22Rv1 (cell line): ENCODE measurements at regions not wholly inside any gene's neighbourhood (a gene's known extent, or its start where the extent isn't known, plus 50 kb on each side); places are given as distances from the start of the nearest gene placed in this dataset.
"Not testable (repeated sequence)": the region's sequence is repeated elsewhere in the genome, so short reads cannot be mapped to it uniquely, and the experiment has no call there.

Experiments
- H3K27ac ChIP-seq: fragments of 450-650 bp; 2 replicates; pipeline ENCODE4 v1.5.1; 2017
- ZFX ChIP-seq: fragments of 450-650 bp; IDR thresholded peaks from 2 replicates; pipeline ENCODE4 v1.6.1; 2017; ENCODE audit warnings: antibody characterized with exemption, borderline replicate concordance
- TF ChIP-seq, protein P1 (sequence below): fragments of 450-650 bp; IDR thresholded peaks from 2 replicates; pipeline ENCODE4 v1.5.1; 2017; ENCODE audit warnings: mild to moderate bottlenecking

DNA sequence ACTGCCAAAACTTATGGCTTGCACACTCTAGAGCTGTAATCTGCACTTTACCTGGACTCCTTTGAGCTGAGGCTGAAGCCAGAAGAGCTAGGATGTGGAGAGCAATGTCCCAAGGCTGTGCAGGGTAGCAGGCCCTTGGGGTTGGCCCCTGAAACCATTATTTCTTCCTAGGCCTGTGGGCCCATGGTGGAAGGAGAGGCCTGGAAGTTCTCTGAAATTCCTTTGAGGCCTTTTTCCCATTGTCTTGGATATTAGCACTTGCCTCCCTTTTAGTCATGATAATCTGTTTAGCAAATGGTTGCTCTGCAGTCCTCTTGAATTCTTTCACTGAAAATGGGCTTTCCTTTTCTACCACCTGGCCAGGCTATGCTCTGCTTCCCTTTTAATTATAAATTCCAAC is 102.0 kb upstream of the SGO1 start:
- TF ChIP-seq, protein P1, sequence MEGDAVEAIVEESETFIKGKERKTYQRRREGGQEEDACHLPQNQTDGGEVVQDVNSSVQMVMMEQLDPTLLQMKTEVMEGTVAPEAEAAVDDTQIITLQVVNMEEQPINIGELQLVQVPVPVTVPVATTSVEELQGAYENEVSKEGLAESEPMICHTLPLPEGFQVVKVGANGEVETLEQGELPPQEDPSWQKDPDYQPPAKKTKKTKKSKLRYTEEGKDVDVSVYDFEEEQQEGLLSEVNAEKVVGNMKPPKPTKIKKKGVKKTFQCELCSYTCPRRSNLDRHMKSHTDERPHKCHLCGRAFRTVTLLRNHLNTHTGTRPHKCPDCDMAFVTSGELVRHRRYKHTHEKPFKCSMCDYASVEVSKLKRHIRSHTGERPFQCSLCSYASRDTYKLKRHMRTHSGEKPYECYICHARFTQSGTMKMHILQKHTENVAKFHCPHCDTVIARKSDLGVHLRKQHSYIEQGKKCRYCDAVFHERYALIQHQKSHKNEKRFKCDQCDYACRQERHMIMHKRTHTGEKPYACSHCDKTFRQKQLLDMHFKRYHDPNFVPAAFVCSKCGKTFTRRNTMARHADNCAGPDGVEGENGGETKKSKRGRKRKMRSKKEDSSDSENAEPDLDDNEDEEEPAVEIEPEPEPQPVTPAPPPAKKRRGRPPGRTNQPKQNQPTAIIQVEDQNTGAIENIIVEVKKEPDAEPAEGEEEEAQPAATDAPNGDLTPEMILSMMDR: no peak
- TF ChIP-seq ZFX: no peak
- no peak overlapping the region for H3K27ac ChIP-seq

DNA sequence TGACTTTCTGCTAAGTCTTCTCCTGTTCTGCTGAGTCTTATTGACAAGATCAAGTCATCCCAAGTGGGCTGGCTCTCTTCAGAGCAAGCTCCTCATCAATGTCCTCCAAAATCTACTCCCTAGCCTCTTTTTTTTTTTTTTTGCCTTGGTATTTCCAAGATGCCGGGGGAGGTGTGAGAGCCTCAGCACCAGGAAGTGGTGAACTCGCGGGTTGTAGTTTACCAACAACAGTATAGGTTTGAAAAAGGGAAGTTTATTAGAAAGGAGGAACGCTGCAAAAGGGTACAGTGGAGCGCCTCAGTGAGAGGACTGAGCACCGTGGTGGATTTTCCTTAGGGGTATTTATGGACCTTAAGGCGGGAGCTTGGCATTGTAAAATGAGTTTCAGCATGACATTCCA is 94.3 kb upstream of the SGO1 start:
- TF ChIP-seq, protein P1: no peak
- no peak for TF ChIP-seq ZFX
- no peak overlapping the region for H3K27ac ChIP-seq

DNA sequence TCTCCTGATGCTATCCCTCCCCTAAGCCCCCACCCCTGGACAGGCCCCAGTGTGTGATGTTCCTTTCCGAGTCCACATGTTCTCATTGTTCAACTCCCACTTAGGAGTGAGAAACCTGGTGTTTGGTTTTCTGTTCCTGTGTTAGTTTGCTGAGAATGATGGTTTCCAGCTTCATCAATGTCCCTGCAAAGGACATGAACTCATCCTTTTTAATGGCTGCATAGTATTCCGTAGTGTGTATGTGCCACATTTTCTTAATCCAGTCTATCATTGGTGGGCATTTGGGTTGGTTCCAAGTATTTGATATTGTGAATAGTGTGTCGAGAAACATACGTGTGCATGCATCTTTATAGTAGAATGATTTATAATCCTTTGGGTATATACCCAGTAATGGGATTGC is 80.0 kb upstream of the SGO1 start:
- H3K27ac ChIP-seq: not testable (repeated sequence)

DNA sequence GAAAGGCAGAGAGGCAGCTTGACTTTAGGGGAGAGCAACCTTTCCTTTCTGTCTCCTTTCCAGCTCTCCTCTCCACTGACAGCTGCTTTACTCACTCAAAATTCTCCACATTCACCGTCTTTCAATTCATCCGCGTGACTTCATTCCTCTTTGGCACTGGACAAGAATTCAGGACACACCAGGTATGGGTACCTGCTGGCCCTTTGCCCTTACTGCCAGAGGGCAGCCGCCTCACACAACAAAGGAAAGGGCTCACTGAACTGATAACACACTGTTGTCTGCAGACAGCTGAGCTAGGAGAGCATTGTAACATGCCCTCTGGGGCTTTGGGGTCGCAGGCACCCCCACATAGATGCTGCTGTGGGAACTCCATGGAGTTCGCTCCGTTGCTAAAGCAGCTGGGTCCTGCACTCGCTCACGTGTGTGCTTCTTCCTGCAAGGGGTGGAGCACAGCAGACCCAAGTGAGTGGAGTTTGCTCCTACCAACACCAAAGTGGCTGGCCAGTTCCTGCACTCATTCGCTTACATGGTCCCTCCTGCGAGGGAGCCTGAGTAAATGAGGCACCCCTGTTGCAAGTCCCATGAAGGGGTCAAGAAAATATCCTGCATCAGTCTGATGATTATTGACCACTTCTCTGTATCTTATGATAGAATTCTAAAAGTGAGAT is 79.0 kb upstream of the SGO1 start:
- TF ChIP-seq, protein P1: no peak
- TF ChIP-seq ZFX: no peak
- H3K27ac ChIP-seq: no peak overlapping the region

DNA sequence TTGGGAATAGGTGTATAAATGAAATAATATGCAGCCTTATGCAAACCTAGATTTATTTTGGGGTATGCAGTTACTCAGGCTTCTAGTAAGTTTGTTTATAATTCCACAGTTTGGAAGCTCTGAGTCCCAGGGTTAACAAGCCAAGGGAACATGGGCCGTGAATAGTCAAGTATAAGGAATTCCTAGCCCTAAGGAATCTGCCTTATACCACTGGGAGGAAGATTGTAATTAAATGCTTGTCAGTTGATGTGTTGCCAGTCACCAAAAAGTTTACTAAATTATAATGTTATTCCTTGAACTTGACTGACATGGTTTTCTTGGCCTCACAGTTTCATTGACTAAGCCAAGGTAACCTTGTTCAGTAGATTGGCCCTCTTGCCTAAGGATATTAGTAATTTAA is 72.4 kb upstream of the SGO1 start:
- no peak overlapping the region for H3K27ac ChIP-seq
- TF ChIP-seq, protein P1: no peak
- no peak for TF ChIP-seq ZFX

DNA sequence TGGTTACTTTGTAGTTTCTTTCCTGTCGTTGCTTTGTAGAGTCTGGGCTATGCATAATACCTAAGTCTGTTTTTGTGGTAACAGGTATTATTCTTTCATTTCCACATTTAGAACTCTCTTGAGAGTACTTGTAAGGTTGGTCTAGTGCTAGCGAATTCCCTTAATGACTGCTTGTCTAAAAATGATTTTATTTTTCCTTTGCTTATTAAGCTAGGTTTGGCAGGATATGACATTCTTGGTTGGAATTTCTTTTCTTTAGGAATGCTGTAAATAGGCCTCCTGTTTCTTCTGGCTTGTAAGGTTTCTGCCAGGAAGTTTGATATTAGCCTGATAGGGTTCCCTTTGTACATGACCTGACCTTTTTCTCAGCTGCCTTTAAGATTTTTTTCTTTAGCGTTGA is 70.1 kb upstream of the SGO1 start:
- no peak overlapping the region for H3K27ac ChIP-seq
- TF ChIP-seq, protein P1: no peak
- TF ChIP-seq ZFX: no peak

DNA sequence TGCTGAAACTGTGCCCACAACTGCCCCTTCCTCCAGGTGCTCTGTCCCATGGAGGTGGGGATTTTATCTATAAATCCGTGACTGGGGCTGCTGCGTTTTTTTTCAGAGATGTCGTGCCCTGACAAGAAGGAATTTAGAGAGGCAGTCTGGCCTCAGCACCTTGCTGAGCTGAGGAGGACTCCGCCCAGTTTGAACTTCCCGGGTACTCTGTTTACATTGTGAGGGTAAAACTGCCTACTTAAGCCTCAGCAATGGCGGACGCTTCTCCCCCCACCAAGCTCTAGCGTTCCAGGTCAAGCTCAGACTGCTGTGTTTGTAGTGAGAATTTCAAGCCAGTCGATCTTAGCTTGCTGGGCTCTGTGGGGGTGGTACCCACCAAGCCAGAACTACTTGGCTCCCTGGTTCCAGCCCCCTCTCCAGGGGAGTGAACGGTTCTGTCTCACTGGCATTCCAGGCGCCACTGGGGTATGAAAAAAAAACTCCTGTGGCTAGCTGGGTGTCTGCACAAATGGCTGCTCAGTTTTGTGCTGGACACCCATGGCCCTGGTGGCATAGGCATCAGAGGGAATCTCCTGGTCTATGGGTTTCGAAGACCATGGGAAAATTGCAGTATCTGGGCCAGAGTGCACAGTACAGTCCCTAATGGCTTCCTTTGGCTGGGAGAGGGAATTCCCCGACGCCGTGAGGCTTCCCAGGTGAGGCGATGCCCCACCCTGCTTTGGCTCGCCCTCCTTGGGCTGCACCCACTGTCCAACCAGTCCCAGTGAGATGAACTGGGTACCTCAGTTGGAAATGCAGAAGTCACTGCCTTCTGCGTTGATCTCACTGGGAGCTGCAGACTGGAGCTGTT is 68.5 kb upstream of the SGO1 start:
- H3K27ac ChIP-seq: no peak overlapping the region
- TF ChIP-seq, protein P1: no peak
- TF ChIP-seq ZFX: no peak
